Erythroblast (primary cell): ENCODE measurements at regions not wholly inside any gene's neighbourhood (a gene's known extent, or its start where the extent isn't known, plus 50 kb on each side); places are given as distances from the start of the nearest gene placed in this dataset.

Source experiments
- GATA1 ChIP-seq: IDR thresholded peaks from 2 replicates; pipeline ENCODE4 v1.6.1; 2011; ENCODE audit warnings: low read depth, mild to moderate bottlenecking, control low read depth, low read length, moderate library complexity
- POLR2A ChIP-seq: IDR thresholded peaks from 2 replicates; pipeline ENCODE4 v1.6.1; 2011; ENCODE audit warnings: mild to moderate bottlenecking, low read length

GRCh38 chr13:50519866-50520265, 323.6 kb downstream of the DLEU7 start:
- TF ChIP-seq POLR2A = no peak
- TF ChIP-seq GATA1 = no peak
